ENCODE measurements at regions not wholly inside any gene's neighbourhood (a gene's known extent, or its start where the extent isn't known, plus 50 kb on each side); places are given as distances from the start of the nearest gene placed in this dataset.

DNA sequence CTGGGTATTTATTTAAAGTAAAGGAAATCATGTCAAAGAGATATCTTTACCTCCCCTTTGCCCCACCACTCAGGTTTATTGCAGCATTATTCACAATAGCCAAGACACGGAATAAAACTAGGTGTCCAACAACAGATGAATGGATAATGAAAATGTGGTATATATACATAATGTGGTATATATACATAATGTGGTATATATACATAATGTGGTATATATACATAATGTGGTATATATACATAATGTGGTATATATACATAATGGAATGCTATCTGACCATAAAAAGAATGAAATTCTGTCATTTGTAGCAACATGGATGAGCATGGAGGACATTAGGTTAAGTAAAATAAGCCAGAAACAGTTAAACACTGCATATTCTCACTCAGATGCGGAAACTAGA is 262.6 kb upstream of the PLXNA2 start:
- TF ChIP-seq, protein P1, sequence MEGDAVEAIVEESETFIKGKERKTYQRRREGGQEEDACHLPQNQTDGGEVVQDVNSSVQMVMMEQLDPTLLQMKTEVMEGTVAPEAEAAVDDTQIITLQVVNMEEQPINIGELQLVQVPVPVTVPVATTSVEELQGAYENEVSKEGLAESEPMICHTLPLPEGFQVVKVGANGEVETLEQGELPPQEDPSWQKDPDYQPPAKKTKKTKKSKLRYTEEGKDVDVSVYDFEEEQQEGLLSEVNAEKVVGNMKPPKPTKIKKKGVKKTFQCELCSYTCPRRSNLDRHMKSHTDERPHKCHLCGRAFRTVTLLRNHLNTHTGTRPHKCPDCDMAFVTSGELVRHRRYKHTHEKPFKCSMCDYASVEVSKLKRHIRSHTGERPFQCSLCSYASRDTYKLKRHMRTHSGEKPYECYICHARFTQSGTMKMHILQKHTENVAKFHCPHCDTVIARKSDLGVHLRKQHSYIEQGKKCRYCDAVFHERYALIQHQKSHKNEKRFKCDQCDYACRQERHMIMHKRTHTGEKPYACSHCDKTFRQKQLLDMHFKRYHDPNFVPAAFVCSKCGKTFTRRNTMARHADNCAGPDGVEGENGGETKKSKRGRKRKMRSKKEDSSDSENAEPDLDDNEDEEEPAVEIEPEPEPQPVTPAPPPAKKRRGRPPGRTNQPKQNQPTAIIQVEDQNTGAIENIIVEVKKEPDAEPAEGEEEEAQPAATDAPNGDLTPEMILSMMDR (IDR thresholded peaks at IDR 0.05), result no peak
- no peak for TF ChIP-seq POLR2AphosphoS5 (IDR thresholded peaks at IDR 0.05; ENCODE audit: insufficient read depth in 1 of 2, low read depth in 1 of 2)
